ENCODE measurements at regions not wholly inside any gene's neighbourhood (a gene's known extent, or its start where the extent isn't known, plus 50 kb on each side); places are given as distances from the start of the nearest gene placed in this dataset.

- DNase-seq: no peak
Observed at GRCh38 chr2:16296331-16297250, 356.2 kb downstream of the MYCN start.

- DNase-seq: no peak
Observed at GRCh38 chr2:16296038-16296290, 355.6 kb downstream of the MYCN start.

- no peak for DNase-seq
Observed at GRCh38 chr2:16294791-16295190, 354.4 kb downstream of the MYCN start.

- DNase-seq: no peak
Observed at GRCh38 chr2:16293871-16294270, 353.5 kb downstream of the MYCN start.

GRCh38 chr2:16293398-16293797 is 353.0 kb downstream of the MYCN start:
- DNase-seq: no peak

GRCh38 chr2:16291731-16292550 is 351.6 kb downstream of the MYCN start:
- DNase-seq: no peak

- DNase-seq: no peak
Observed at GRCh38 chr2:16291226-16291625, 350.9 kb downstream of the MYCN start.

- no peak for DNase-seq
Observed at GRCh38 chr2:16290311-16291020, 350.1 kb downstream of the MYCN start.

- DNase-seq: no peak
Observed at GRCh38 chr2:16288371-16289112, 348.2 kb downstream of the MYCN start.

GRCh38 chr2:16287831-16288230 is 347.5 kb downstream of the MYCN start:
- no peak for DNase-seq

- no peak for DNase-seq
Observed at GRCh38 chr2:16287281-16287680, 346.9 kb downstream of the MYCN start.

GRCh38 chr2:16285813-16286510 is 345.6 kb downstream of the MYCN start:
- DNase-seq: no peak

- DNase-seq: no peak
Observed at GRCh38 chr2:16284941-16285625, 344.7 kb downstream of the MYCN start.

- no peak for DNase-seq
Observed at GRCh38 chr2:16283071-16283850, 342.9 kb downstream of the MYCN start.

- DNase-seq: no peak
Observed at GRCh38 chr2:16282511-16282910, 342.2 kb downstream of the MYCN start.

- DNase-seq: peak; percentile 20
Observed at GRCh38 chr2:16281451-16282335, 341.3 kb downstream of the MYCN start.

GRCh38 chr2:16280081-16280480 is 339.7 kb downstream of the MYCN start:
- DNase-seq: no peak

- no peak for DNase-seq
Observed at GRCh38 chr2:16279641-16280040, 339.3 kb downstream of the MYCN start.

- DNase-seq: no peak
Observed at GRCh38 chr2:16279201-16279570, 338.8 kb downstream of the MYCN start.
